GM19035 (cell line): ENCODE measurements at regions not wholly inside any gene's neighbourhood (a gene's known extent, or its start where the extent isn't known, plus 50 kb on each side); places are given as distances from the start of the nearest gene placed in this dataset.
"Not testable (repeated sequence)": the region's sequence is repeated elsewhere in the genome, so short reads cannot be mapped to it uniquely, and the experiment has no call there.

Experiments
- ATAC-seq: cut with Tn5 transposase; IDR thresholded peaks from one replicate; pipeline ENCODE4 v1.9.1; 2021; ENCODE audit not compliant: unreplicated experiment

GRCh38 chr2:34875091-34875745, 1276.1 kb upstream of the FAM98A start:
- no peak for ATAC-seq

- no peak for ATAC-seq
These were observed 1254.5 kb upstream of the FAM98A start for GRCh38 chr2:34853646-34854045.

GRCh38 chr2:34851804-34852203, 1252.7 kb upstream of the FAM98A start:
- ATAC-seq, result no peak

- no peak for ATAC-seq
These were observed 1250.7 kb upstream of the FAM98A start for GRCh38 chr2:34849827-34850226.

- no peak for ATAC-seq
These were observed 1249.6 kb upstream of the FAM98A start for GRCh38 chr2:34848691-34849090.

- ATAC-seq, result no peak
These were observed 1249.0 kb upstream of the FAM98A start for GRCh38 chr2:34848132-34848531.

GRCh38 chr2:34844629-34845028, 1245.5 kb upstream of the FAM98A start:
- ATAC-seq, result no peak

GRCh38 chr2:34838408-34838807, 1239.3 kb upstream of the FAM98A start:
- ATAC-seq, result no peak

GRCh38 chr2:34836361-34836760, 1237.3 kb upstream of the FAM98A start:
- ATAC-seq, result no peak

- ATAC-seq, result no peak
These were observed 1232.0 kb upstream of the FAM98A start for GRCh38 chr2:34831096-34831495.

- no peak for ATAC-seq
These were observed 1229.4 kb upstream of the FAM98A start for GRCh38 chr2:34828481-34828880.

GRCh38 chr2:34827398-34827797, 1228.3 kb upstream of the FAM98A start:
- no peak for ATAC-seq

- no peak for ATAC-seq
These were observed 1226.6 kb upstream of the FAM98A start for GRCh38 chr2:34825686-34826085.

- no peak for ATAC-seq
These were observed 1223.5 kb upstream of the FAM98A start for GRCh38 chr2:34822616-34823015.

GRCh38 chr2:34815052-34815741, 1216.1 kb upstream of the FAM98A start:
- no peak for ATAC-seq

- no peak for ATAC-seq
These were observed 1211.4 kb upstream of the FAM98A start for GRCh38 chr2:34810456-34810855.

GRCh38 chr2:34808426-34808825, 1209.3 kb upstream of the FAM98A start:
- ATAC-seq, result no peak

- ATAC-seq, result no peak
These were observed 1207.8 kb upstream of the FAM98A start for GRCh38 chr2:34806891-34807290.

- ATAC-seq, result no peak
These were observed 1207.3 kb upstream of the FAM98A start for GRCh38 chr2:34806396-34806795.

- ATAC-seq, result no peak
These were observed 1200.5 kb upstream of the FAM98A start for GRCh38 chr2:34799556-34799955.

GRCh38 chr2:34795586-34795985, 1196.5 kb upstream of the FAM98A start:
- not testable (repeated sequence) for ATAC-seq

GRCh38 chr2:34789169-34789568, 1190.1 kb upstream of the FAM98A start:
- ATAC-seq, result no peak

GRCh38 chr2:34787341-34787740, 1188.2 kb upstream of the FAM98A start:
- no peak for ATAC-seq
